Right lobe of liver (tissue), 4 donors: ENCODE measurements at regions not wholly inside any gene's neighbourhood (a gene's known extent, or its start where the extent isn't known, plus 50 kb on each side); places are given as distances from the start of the nearest gene placed in this dataset.

Experiments
- CTCF ChIP-seq, 4 donors: fragments of 200-600 bp in 3 of 4; fragments of 450-650 bp in 1 of 4; IDR thresholded peaks; one replicate each; pipeline versions ENCODE4 v1.5.1 to v1.8.0; 2016 to 2022; ENCODE audit warnings: antibody characterized with exemption in 4 of 4, mild to moderate bottlenecking in 2 of 4
- POLR2A ChIP-seq: fragments of 450-650 bp; IDR thresholded peaks from one replicate; pipeline ENCODE4 v1.6.1; 2017; ENCODE audit warnings: antibody characterized with exemption, mild to moderate bottlenecking
- donor health status: DM: no; HTN: no; CAD: no.
- donor health status: DM: no; HTN: no; CAD: no.
- donor health status: DM: no; HTN: yes; CAD: no.

DNA sequence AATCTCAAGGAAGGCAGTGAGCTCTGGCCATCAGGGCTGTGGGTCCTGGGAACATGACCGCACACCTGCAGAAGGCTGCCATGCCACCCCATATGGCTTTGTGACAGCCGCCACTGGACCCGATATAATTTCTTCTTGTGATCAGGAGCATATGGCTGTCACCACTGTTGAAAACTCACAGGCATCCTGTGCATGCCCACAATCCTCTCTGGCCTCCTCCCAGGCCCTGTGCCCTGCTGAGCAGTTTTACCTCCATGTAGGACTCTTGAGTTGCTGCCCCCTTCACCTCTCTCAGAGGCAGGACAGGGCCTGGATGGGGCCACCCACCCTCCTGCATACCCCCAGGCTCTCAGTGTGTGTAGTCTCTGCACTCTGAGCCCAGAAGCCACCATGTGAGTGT lies 391.9 kb upstream of the AKR1E2 start:
- TF ChIP-seq POLR2A (no peak), CTCF (IDR thresholded peaks at IDR 0.05) (no peak)
